ENCODE measurements at regions not wholly inside any gene's neighbourhood (a gene's known extent, or its start where the extent isn't known, plus 50 kb on each side); places are given as distances from the start of the nearest gene placed in this dataset.

- no peak for FAIRE-seq
- no peak overlapping the region for H4K91ac ChIP-seq (replicated peaks; ENCODE audit: insufficient read length, low read length)
- H2BK12ac ChIP-seq (ENCODE audit: low read depth, low read length): no peak overlapping the region
- no peak overlapping the region for H3K23ac ChIP-seq (ENCODE audit: insufficient read length)
- no peak overlapping the region for H2BK5ac ChIP-seq (ENCODE audit: low read depth, low read length)
- H3K9me3 ChIP-seq (ENCODE audit: insufficient read depth in 2 of 2, low read depth in 1 of 2, low read length in 1 of 2): peaks cover 3 to 9% of the 10 kb centered on the region in 2 experiments; a peak in 2 of 4 replicates
- no peak overlapping the region for H2BK20ac ChIP-seq (ENCODE audit: low read length)
- H2AK5ac ChIP-seq (ENCODE audit: low read depth, low read length): no peak overlapping the region
- no peak overlapping the region for H2BK120ac ChIP-seq (replicated peaks; ENCODE audit: low read depth, low read length)
- no peak overlapping the region for H4K8ac ChIP-seq (ENCODE audit: extremely low read depth, insufficient read depth, low read length)
- no peak overlapping the region for H3K4ac ChIP-seq (replicated peaks; ENCODE audit: insufficient read length, low read depth, low read length)
- H2AFZ ChIP-seq (ENCODE audit: low read length): no peak overlapping the region; the same call in 1 of the 2 replicates
- no peaks in the 10 kb centered on the region for H3K36me3 ChIP-seq (ENCODE audit: control insufficient read depth in 2 of 4, insufficient read depth in 4 of 4, low read length in 3 of 4)
- H3K4me1 ChIP-seq (replicated peaks in 1 of 4; ENCODE audit: control insufficient read depth in 3 of 4, insufficient read depth in 4 of 4, low read length in 3 of 4): no peaks in the 10 kb centered on the region
- ChIA-PET POLR2A (ENCODE audit: partially characterized antibody) (no interaction called here), CTCF (ENCODE audit: partially characterized antibody) (no interaction called here)
- no peak overlapping the region for H3K56ac ChIP-seq (replicated peaks; ENCODE audit: insufficient read length, low read depth, low read length)
- no peaks in the 10 kb centered on the region for H3K23me2 ChIP-seq (ENCODE audit: low read depth, low read length)
- H3K14ac ChIP-seq (ENCODE audit: insufficient read length): no peak overlapping the region
- no peak for DNase-seq (ENCODE audit: low read depth in 1 of 2, low spot score in 2 of 2)
- H3K79me2 ChIP-seq (ENCODE audit: control insufficient read depth in 1 of 2, insufficient read depth in 2 of 2, low read length in 2 of 2): no peaks in the 10 kb centered on the region
- H3K4me2 ChIP-seq (ENCODE audit: insufficient read depth in 1 of 2, low read depth in 2 of 2, low read length in 2 of 2): no peak overlapping the region
- H3K27ac ChIP-seq (ENCODE audit: low read depth, low read length): no peak overlapping the region
- no peak overlapping the region for H3K9ac ChIP-seq (replicated peaks in 1 of 4; ENCODE audit: extremely low read depth in 1 of 4, low read depth in 3 of 4, low read length in 3 of 4)
- TF ChIP-seq E2F6 (IDR thresholded peaks at IDR 0.05) (no peak), RBBP5 (IDR thresholded peaks at IDR 0.05; ENCODE audit: borderline replicate concordance, low read depth, low read length) (no peak), SIN3A (conservative IDR thresholded peaks at IDR 0.05 in 1 of 2, IDR thresholded peaks at IDR 0.05 in 1 of 2; ENCODE audit: low read depth in 1 of 2, low read length in 2 of 2) (no peak), TAF1 (IDR thresholded peaks at IDR 0.05; ENCODE audit: low read depth, low read length) (no peak), SP1 (IDR thresholded peaks at IDR 0.05; ENCODE audit: low read depth, low read length) (no peak)
- no peaks in the 10 kb centered on the region for H4K20me1 ChIP-seq (replicated peaks in 1 of 2; ENCODE audit: control insufficient read depth in 1 of 2, insufficient read depth in 2 of 2, low read length in 2 of 2)
- H2BK15ac ChIP-seq (ENCODE audit: low read length): no peak overlapping the region
- H3K4me3 ChIP-seq (ENCODE audit: extremely low read depth in 1 of 4, insufficient read depth in 2 of 4, low read depth in 3 of 4, low read length in 4 of 4): no peak overlapping the region
- H4K5ac ChIP-seq (ENCODE audit: insufficient read length, low read depth, low read length): no peak overlapping the region
- H3K27me3 ChIP-seq (replicated peaks in 1 of 4; ENCODE audit: control insufficient read depth in 3 of 4, extremely low read depth in 1 of 4, insufficient read depth in 3 of 4, low read length in 3 of 4): no peaks in the 10 kb centered on the region
- no peaks in the 10 kb centered on the region for H3K79me1 ChIP-seq (ENCODE audit: low read depth, low read length)
- H3K18ac ChIP-seq (ENCODE audit: extremely low read depth, low read length): no peak overlapping the region
- WGBS, 2 experiments (ENCODE audit: extremely low coverage in 1 of 2, insufficient coverage in 1 of 2, insufficient read length in 1 of 2, insufficient replicate concordance in 2 of 2, low coverage in 1 of 2, low lambda C conversion rate in 2 of 2, missing lambda C conversion rate in 1 of 2): 73% methylated on average over 6 of the region's 6 CpGs; no CpG with 5 or more reads in 1 of the 2 experiments
Measured at GRCh38 chrX:137667776-137668175, 101.8 kb downstream of the ZIC3 start.
